ENCODE measurements at regions not wholly inside any gene's neighbourhood (a gene's known extent, or its start where the extent isn't known, plus 50 kb on each side); places are given as distances from the start of the nearest gene placed in this dataset.

DNA sequence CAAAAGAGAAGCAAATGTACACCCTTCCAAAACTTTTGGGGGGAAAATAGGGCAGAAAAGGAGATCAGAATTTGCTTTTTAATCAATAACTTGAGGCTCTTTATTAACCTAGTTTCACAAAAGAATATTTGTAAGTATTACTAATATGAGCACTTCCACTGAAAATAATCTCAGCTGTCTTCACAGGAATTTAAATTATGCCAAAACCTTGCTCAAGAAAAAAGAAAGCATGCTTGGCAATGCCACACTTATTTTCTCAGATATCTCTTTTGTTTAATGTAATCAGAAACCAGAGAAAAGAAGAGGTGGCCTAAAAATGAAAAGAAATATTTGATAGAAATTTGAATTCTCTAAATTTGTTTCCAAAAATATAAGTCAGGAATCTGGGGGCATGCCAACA is 234.9 kb upstream of the GPC6 start:
- TF ChIP-seq, protein P1, sequence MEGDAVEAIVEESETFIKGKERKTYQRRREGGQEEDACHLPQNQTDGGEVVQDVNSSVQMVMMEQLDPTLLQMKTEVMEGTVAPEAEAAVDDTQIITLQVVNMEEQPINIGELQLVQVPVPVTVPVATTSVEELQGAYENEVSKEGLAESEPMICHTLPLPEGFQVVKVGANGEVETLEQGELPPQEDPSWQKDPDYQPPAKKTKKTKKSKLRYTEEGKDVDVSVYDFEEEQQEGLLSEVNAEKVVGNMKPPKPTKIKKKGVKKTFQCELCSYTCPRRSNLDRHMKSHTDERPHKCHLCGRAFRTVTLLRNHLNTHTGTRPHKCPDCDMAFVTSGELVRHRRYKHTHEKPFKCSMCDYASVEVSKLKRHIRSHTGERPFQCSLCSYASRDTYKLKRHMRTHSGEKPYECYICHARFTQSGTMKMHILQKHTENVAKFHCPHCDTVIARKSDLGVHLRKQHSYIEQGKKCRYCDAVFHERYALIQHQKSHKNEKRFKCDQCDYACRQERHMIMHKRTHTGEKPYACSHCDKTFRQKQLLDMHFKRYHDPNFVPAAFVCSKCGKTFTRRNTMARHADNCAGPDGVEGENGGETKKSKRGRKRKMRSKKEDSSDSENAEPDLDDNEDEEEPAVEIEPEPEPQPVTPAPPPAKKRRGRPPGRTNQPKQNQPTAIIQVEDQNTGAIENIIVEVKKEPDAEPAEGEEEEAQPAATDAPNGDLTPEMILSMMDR (IDR thresholded peaks at IDR 0.05; ENCODE audit: low read depth, low read length) = no peak
- no peak for TF ChIP-seq EZH2phosphoT487 (IDR thresholded peaks at IDR 0.05; ENCODE audit: low read depth)
